22Rv1 (cell line): ENCODE measurements at regions not wholly inside any gene's neighbourhood (a gene's known extent, or its start where the extent isn't known, plus 50 kb on each side); places are given as distances from the start of the nearest gene placed in this dataset.

Experiments
- H3K27ac ChIP-seq: fragments of 450-650 bp; 2 replicates; pipeline ENCODE4 v1.5.1; 2017
- CTCF ChIP-seq: fragments of 450-650 bp; IDR thresholded peaks from 2 replicates; pipeline ENCODE4 v1.5.1; 2017; ENCODE audit warnings: mild to moderate bottlenecking
- ZFX ChIP-seq: fragments of 450-650 bp; IDR thresholded peaks from 2 replicates; pipeline ENCODE4 v1.6.1; 2017; ENCODE audit warnings: antibody characterized with exemption, borderline replicate concordance

GRCh38 chr22:26789951-26790350, 132.6 kb downstream of the MIAT start:
- H3K27ac ChIP-seq = no peak overlapping the region
- TF ChIP-seq ZFX (no peak), CTCF (no peak)

GRCh38 chr22:26792522-26792921, 135.1 kb downstream of the MIAT start:
- TF ChIP-seq CTCF (no peak), ZFX (no peak)
- H3K27ac ChIP-seq = no peak overlapping the region

GRCh38 chr22:26796785-26797184, 139.4 kb downstream of the MIAT start:
- no peak overlapping the region for H3K27ac ChIP-seq
- TF ChIP-seq ZFX (no peak), CTCF (no peak)

GRCh38 chr22:26797910-26798309, 140.5 kb downstream of the MIAT start:
- TF ChIP-seq CTCF (peak; percentile 45), ZFX (no peak)
- no peak overlapping the region for H3K27ac ChIP-seq

GRCh38 chr22:26798462-26799065, 141.2 kb downstream of the MIAT start:
- H3K27ac ChIP-seq = no peak overlapping the region
- no peak for TF ChIP-seq ZFX
- TF ChIP-seq CTCF = no peak

- H3K27ac ChIP-seq = no peak overlapping the region
- TF ChIP-seq ZFX (no peak), CTCF (no peak)
Observed at GRCh38 chr22:26800858-26801257, 143.5 kb downstream of the MIAT start.

- TF ChIP-seq CTCF (no peak), ZFX (no peak)
- H3K27ac ChIP-seq = no peak overlapping the region
Observed at GRCh38 chr22:26801449-26801848, 144.1 kb downstream of the MIAT start.
